HG02759 (cell line): ENCODE measurements at regions not wholly inside any gene's neighbourhood (a gene's known extent, or its start where the extent isn't known, plus 50 kb on each side); places are given as distances from the start of the nearest gene placed in this dataset.

Experiments used
- ATAC-seq: cut with Tn5 transposase; IDR thresholded peaks from one replicate; pipeline ENCODE4 v1.9.1; 2021; ENCODE audit warnings: mild to moderate bottlenecking, moderate library complexity; ENCODE audit not compliant: unreplicated experiment

DNA sequence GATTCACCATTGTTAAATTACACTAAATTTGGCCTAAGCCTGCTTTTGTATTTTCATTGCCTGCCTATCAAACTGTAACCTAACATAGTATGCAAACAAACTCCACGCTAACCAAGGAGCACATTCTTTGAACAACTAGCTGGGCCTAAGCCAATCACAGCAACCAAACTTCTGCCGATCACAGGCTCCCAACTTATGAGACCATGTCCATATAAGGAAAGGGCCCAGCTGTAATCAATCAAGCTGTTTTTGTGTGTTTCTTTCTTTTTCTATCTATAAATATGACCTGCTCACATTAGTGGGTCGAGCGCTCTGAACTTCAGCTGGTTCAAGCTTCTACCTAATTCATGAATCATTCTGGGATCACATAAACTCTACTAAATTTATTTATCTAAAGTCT lies 473.6 kb downstream of the SI start:
- no peak for ATAC-seq

DNA sequence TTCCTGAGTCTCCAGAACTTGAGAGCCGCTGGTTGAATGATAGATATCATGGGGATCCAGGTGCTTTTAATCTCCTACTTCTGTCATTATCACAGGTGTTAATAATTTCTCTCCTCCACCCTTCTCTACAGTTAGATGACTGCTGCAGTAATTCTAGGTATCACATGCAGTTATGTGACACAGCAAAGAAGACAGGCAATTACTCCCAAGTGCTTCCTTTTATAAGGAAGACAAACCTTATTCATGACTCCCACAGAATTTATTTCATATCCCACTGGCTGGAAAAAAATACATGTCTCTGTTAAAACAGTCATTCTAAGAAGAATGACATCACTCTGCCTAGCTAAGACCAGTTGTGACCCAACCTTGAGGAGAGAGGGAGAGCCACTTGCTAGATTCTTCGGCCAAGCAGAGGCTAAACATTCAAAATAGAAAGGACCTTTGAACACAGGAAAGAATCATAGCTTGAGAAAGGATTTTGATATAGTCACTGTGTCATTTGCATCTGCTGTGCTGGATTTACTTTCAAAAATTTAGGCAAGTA lies 500.6 kb downstream of the SI start:
- no peak for ATAC-seq

DNA sequence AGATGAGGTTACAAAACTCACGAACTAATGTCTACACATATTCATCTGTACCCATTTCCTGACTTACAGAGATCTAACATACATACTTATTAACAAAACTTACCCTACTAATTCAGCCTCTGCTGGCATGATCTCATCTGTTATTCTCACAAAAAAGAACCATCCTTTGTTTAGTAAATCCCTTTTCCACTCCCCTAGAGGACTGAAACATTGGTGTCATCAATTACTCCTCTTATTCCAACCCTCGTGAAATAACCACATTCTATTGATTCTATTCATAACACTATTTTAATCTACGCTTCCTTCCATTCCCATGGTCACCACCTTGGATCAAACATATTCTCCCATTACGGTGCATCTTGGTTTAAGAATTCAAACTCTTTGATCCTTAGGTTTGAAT lies 505.9 kb downstream of the SI start:
- ATAC-seq = no peak

DNA sequence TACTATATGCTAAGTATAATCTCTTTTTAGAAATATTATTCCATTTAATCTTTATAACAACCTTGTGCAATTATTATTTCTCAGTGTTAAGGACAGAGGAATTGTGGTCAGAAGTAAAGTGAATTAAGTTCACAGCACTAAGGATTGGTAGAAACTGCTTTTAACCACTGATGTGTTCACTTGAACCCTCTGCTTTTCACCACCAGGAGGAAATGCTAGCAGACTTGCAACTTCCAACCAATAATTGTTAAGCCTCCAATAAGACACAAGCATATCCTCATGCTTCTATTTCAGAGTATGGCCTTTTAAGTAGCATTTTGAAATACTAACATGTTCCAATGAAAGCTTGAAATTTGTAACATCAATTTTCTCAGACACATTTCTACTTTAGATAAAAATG lies 527.4 kb downstream of the SI start:
- no peak for ATAC-seq

DNA sequence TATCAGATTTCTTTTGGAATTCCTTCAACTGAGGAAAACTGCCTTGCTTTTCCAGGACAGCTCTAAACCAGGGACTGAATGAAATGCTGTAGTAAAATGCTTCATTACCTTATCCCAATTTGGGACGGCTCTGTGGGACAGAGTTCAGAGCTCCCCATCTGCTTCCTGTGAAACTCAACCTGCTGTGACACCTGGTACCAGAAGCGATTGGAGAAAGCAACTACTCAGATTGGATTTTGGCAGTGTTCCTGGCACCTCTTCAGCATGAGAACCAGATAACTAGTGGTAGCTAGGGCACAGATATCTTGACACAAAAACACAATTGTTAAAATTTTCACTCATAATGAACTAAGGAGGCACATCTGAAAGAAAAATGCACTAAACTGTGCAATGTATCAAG lies 539.1 kb downstream of the SI start:
- ATAC-seq = no peak

DNA sequence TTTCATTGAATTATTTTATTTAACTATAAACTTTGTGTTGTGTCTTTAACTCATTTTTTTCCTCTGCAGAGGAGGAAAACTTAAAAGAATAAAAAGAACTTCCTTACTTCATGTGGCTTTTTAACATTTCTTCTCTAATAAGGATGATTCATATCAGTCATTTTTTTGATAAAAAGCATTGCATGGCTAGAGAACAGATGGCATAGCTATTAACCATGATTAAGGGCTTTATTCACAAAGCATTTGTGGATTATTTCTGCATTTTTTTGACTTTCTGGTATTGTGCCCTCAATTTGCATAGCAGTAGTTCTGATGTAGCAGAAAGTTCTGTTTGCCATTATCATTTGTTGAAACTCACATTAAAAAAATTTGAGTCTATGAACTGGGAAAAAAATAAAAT lies 540.8 kb downstream of the SI start:
- no peak for ATAC-seq

DNA sequence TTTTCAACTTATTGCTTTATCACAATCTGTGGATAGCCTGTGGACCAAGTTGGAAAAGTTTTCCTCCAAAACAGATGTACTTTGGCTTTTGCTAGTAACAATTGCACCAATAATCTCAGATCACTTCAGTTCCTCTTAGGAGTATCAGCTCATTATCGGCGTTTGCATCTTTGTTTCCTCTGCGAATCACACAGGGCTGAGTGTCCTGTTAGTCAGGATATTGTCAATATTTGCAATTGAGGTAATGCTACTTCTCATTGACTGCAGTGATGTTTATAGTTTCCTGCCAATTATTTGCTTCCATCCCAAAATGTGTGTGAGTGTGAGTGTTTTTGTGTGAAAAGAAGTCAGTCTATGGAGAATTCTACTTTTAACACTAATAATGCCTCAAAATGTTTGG lies 545.0 kb downstream of the SI start:
- ATAC-seq = no peak

DNA sequence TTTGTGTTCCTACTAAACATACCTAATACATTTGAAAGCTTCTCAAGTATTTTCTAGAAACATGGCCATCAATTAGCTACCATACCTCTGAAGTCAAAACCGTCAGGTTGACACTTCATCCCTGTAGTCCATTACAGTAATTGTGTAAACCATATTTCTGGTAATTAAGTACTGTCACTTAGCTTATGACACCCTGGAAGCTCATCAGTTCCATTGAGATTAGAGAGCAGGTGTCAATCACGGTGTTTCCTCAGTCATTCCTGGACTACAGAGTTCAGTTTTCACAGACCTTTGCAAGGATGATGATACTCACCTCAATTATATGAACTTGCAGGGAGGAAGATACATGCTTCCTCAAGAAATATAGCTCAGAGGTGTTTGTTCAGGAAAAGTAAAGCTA lies 552.0 kb downstream of the SI start:
- no peak for ATAC-seq

DNA sequence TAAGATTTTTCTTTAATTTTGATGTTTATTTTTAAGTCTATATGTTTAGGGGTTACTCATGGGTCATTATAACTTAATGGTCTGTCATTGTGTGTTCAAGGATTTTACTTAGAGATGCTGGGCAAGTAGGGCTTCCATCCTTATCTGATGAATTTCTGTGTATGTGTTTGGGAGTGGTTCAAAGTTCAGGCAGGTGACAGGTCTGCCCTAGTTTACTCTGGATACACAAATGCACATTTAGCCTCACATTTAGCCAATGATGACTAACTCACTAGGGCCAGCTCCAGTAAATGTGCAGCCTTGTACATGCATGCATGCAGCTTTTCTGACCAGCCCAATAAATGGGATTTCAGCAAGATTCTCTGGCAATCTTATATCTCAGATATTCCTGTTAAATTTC lies 554.1 kb downstream of the SI start:
- ATAC-seq = no peak

DNA sequence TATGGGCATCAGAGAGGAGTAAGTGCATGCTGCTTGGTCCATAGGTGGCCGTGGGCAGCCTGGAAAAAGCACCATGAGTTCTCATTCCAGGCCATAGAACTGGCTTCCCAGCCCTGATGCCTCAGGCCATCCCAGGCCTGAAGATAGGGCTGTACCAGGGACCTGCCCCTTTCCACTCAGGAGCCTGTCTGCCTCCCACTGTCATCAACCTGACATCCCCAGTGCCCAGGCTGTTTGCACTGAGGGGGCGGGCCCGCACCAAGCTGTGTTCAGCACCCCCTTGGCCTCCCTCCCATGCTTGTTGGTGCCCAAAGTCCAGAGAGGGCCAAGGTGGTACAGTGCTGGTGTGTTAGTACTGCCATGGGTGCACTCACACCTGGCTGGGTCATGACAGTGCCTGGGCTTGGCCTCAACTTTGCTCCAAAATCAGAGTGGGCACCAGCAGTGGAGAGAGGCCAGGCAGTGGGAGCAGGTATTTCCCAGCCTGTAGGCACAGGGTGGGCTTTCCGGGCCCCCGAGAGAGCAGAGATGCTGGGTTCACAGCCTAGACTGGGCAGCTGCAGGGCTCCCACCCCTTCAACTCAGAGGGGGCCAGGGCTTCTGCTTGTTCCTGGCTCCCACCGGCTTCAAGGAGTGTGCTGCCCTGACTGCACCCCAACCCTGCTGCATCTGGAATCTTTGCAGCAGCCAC lies 556.1 kb downstream of the SI start:
- ATAC-seq = no peak

DNA sequence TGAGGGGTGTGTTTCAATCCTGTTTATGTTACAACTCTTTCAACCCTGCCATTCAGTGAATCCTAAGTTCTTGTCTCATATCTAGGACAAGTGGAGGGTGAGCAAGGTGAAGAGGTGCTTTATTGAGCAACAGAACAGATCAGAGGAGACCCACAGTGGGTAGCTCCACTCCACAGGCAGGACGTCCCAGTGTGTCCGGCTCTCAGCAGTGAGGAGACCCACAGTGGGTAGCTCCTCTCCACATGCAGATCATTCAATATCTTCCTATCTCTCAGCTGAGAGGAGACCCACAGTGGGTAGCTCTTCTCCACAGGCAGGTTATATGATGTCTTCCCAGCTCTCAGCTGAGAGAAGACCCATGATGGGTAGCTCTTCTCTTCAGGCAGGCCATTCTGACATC lies 556.7 kb downstream of the SI start:
- no peak for ATAC-seq

DNA sequence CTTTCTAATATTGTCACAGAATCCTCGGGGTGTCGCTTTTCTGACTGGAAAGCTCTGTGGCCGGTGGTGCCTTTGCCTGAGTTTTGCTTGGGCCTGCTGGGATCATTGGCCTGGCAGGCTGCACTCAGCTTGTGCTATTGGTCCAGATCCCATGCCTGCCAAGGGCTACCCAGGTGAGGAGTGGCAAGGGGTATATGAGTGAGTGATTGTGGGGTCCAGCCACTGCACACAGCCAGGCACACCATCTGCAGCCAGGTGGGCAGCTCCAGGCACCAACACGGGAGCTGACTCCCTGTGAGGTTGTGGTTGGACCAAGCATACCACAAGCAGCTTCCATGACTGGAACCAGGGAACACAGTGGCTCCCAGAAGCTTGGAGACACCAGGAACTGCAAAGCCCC lies 557.2 kb downstream of the SI start:
- ATAC-seq = no peak

DNA sequence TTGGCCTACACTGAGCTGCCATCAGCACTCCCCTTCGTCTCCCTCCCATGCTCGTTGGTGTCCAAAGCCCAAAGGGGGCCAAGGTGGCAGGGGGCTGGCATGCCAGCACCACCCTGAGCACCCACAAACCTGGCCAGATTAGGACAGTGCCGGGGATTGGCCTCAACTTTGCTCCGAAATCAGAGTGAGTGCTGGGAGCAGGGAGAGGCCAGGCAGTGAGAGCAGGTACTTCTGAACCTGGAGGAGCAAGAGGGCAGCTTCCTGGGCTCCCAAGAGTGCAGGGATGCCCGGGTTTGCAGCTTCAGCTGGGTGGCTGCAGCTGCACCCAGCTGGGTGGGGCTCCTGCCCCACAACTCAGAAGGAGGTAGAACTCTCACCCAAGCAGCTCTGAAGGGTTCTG lies 563.0 kb downstream of the SI start:
- no peak for ATAC-seq

DNA sequence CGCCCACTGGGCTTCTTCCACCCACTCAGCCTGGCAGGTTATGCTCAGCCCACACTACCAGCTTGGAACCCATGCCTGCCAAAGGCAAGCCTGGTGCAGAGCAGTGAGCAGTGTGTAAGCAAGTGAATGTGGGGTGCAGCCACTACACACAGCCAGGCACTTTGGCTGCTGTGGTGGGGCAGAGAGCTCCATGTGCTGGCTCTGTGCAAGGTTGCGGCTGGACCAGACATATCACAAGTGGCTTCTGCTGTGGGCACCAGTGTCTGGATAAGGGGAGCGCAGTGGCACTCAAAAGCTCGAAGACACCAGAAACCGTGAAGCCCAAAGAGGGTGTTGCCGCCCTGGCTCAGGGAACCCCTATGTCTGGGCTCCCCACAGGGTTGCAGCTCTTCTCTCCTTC lies 563.7 kb downstream of the SI start:
- ATAC-seq = no peak

DNA sequence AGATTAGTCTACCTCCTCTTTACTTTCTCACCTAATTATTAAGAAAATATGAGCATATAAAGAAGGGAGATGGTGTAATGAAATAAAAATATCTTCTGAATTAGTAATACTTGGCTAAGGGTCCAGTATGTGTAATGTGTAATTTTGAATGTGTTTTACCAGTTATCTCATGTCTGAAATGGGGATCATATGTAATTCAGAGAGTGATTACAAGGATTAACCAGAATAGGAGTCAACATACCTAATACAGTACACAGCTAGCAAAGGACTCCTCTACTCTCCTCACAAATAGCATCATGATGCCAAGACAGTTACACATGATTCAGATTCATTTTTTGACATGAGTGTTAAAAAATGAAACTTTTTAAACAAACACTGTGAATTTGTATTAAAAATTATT lies 570.4 kb downstream of the SI start:
- ATAC-seq = no peak

DNA sequence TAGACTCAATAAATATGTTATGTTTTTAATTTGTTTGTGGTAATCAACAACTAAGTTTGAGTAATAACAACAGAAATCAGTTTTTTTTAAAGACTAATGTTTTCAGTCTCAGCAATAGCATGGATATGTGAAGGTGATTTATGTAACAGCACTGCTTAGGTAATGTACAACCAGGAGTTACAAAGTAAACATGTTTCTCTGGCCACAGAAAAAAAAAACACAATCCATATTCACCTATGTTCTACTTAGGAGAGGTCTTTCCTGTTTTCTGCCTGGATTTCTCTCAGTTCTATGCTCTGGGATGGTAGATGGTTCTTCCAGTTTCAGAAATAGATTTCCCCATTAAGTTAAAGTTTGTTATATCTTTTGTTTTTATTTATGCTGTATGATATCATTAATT lies 579.4 kb downstream of the SI start:
- no peak for ATAC-seq

DNA sequence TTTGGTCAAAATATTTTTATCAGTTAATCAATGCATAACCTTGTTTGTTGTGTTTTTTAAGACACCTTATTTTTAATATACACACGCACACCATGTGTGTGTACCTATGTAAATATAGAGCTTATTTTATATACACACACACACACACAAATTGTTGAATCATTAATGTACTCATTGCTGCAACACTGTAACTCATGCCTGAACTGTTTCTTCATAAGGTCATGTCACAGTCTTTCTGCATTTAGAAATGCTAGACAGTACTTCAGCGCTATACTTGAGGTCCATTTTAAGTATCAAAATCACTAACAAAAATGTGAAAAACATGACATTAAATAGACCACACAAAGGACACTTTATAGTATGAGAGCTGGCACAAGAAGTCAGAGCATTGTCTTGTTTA lies 589.4 kb downstream of the SI start:
- ATAC-seq = no peak

DNA sequence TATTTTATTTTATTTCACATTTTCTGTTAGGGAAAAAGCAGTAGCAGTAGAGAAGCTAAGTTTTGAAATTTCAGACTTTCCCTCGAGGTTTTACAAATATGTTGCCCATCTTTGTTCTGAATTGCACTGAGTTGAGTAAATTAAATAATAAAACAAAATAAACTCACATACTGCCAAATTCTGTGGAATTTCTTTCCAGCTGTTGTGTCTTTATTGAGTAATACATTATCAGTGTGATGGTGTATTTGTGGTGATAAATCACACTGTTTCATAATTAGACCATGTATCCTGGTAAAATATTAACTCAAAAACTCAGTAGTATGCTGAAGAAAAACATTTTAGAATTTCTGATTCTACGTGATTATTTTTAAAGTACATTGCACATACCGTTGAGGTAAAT lies 592.1 kb downstream of the SI start:
- no peak for ATAC-seq

DNA sequence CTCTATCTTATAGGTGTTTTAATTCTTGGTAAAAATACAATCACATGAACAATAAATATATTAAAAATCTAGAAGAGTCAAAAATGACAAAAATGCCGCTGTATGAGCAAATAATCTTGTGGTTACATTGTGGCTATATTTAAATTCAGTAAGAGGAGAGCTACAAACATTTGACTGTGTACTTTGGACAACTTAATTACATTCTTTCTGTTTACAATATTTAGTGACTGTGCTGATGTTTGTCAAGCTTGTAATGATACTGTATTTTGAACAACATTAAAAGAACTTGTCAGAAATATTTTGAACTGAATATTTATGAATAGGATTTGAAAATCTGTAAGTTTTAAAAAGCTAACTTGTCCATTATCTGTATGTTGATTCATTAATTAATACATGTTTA lies 598.3 kb downstream of the SI start:
- no peak for ATAC-seq

DNA sequence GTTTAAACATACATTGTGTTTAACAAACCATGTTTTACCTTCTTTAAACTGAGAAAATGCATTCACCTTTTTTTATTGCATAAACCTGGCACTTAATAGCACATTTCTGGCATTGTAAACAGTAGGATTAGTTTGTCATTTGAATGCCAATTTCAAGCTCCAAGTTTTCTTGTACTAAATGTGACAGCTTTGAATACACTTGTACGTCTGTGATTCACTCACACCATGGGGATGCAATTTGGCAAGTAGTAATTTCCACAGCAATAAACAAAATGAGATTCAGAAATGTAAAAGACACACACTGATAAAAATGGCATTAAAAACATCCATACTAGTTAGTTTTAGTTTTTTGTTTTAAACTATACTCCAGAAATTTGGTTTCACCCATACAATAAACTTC lies 598.9 kb downstream of the SI start:
- no peak for ATAC-seq

DNA sequence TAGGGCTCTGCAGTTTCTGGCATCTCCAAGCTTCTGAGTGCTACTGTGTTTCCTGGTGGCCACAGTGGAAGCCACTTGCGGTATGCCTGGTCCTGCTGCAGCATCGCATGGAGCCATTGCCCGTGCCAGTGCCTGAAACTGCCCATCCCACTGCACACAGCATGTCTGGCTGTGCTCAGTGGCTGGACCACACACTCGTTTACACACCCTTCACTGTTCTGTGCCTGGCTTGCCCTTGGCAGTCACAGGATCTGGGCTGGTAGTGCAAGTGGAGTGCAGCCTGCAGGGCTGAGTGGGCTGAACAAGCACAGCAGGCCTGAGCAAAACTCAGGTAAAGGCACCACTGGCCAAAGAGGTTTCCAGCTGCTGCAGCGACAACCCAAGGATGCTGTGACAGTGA lies 600.0 kb downstream of the SI start:
- no peak for ATAC-seq

DNA sequence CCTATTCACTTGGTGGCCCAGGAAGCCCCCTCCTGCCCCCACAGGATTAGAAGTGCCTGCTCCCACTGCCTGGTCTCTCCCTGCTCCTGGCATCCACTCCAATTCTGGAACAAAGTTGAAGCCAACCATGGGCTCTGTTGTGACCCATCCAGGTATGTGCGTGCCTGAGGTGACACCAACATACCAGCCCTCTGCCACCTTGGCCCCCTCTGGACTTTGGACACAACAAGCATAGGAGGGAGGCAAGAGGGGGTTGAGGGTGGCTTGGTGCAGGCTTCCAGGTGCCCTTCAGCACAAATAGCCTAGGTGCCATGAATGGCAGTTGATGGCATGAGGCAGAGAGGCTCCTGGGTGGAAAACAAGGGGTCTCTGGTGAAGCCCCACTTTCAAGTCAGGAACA lies 600.9 kb downstream of the SI start:
- ATAC-seq = no peak

DNA sequence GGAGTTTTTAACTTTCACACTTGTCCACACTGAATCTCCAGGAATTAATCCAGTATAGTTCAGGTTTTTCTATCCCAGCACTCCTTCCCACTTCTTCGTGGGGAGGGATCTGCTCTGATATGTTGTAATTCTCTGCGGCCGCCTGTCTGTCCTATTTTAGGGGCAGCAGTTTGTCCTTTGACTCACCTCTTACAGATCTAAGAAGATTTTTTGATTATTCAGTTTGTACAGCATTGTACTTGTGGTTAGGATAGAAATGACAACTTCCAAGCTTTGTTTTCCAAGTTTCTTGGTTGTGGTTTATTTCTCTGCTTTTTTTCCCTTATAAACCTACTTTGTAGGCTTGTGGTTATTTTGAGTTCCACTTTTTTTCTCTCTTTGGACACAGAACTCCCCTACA lies 601.7 kb downstream of the SI start:
- ATAC-seq = no peak
